Stimulated activated CD4-positive, alpha-beta T cell treated with anti-CD3 and anti-CD28 coated beads, Interleukin-1b, Interleukin-23, amount 100 ng/mL, for 24 hours (primary cell): ENCODE measurements at regions not wholly inside any gene's neighbourhood (a gene's known extent, or its start where the extent isn't known, plus 50 kb on each side); places are given as distances from the start of the nearest gene placed in this dataset.
"Not testable (repeated sequence)": the region's sequence is repeated elsewhere in the genome, so short reads cannot be mapped to it uniquely, and the experiment has no call there.

Experiments used
- DNase-seq, 4 experiments: peaks; one replicate each; pipeline ENCODE4 v3.0.0-alpha.2; 2020; ENCODE audit warnings: low read depth in 4 of 4, low spot score in 1 of 4

DNA sequence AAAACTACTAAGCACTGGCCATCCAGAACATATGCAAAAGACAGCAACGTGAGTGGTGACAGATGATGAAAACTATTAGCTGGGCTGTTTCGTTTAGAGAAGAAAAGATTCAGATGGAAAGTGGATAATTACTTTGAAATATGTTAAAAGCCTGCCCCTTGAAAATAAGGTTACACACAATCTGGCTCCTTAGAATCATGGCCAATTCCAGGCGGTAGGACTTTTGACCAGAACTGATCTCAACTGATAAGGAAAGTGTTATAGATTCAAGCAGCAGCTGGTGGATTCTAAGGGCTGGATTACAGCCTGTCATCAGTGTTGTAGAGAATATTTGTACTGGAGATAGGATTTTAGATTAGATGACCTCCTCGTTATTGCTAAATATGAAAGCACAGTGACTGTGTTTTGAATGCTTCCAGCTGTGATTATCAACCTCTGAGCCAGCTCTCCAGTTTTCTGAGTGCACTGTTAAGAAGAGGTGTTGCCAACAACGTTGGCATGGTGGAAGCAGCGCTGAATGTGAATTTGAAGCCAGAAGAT is 75.1 kb downstream of the KBTBD2 start:
- DNase-seq: not testable (repeated sequence)

- not testable (repeated sequence) for DNase-seq
Observed at GRCh38 chr7:32814779-32815178, 76.8 kb downstream of the KBTBD2 start.

GRCh38 chr7:32809871-32810270 is 81.7 kb downstream of the KBTBD2 start:
- DNase-seq: no peak

- no peak for DNase-seq
Observed at GRCh38 chr7:32809347-32809746, 82.2 kb downstream of the KBTBD2 start.

GRCh38 chr7:32803406-32804141 is 88.0 kb downstream of the KBTBD2 start:
- DNase-seq: no peak

DNA sequence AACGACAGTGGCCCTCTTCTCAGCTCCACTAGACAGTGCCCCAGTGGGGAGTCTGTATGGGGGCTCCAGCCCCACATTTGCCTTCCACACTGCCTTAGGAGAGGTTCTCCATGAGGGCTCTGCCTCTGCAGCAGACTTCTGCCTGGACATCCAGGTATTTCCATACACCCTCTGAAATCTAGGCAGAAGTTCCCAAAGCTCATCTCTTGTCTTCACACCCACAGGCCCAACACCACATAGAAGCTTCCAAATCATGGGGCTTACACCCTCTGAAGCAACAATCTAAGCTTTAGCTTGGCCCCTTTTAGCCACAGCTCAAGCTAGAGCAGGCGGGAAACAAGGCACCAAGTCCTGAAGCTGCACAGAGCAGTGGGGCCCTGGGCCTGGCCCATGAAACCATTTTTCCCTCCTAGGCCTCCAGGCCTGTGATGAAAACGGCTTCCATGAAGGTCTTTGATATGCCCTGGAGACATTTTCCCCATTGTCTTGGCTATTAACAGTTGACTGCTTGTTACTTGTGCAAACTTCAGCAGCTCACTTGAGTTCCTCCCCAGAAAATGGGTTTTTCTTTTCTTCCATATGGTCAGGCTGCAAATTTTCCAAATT is 89.2 kb downstream of the KBTBD2 start:
- no peak for DNase-seq

- not testable (repeated sequence) for DNase-seq
Observed at GRCh38 chr7:32793053-32793452, 98.5 kb downstream of the KBTBD2 start.

GRCh38 chr7:32790766-32791430 is 100.7 kb downstream of the KBTBD2 start:
- DNase-seq: not testable (repeated sequence)

GRCh38 chr7:32789266-32789665 is 102.3 kb downstream of the KBTBD2 start:
- DNase-seq: not testable (repeated sequence)

GRCh38 chr7:32788174-32788573 is 103.4 kb downstream of the KBTBD2 start:
- not testable (repeated sequence) for DNase-seq

DNA sequence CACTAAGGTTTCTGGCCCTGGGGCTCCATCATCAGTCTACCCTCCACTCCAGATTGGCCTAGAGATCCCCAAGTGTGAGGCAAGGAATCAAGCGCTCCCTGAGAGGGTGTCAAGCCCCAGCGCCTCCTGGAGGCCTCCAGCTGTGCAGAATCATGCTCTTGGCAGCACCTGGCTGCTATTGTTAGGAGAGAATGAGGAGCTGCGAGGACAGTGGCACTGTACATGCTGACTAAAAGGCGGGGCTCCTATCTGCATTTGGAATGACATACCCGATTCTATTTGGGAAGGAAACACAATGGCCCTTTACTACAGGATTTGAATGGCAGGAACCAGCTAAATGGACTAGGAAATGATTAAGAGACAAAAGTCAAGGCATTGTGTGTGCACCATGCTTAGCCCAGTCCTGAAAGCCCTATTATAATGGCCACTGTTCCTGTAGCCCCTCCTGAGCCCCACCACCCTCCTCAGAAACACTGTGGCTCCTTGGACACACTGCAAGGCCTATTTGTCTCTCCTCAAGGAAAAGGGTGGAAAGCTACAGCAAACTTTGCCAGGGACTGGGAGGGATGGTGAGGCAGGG is 106.1 kb downstream of the KBTBD2 start:
- not testable (repeated sequence) for DNase-seq

DNA sequence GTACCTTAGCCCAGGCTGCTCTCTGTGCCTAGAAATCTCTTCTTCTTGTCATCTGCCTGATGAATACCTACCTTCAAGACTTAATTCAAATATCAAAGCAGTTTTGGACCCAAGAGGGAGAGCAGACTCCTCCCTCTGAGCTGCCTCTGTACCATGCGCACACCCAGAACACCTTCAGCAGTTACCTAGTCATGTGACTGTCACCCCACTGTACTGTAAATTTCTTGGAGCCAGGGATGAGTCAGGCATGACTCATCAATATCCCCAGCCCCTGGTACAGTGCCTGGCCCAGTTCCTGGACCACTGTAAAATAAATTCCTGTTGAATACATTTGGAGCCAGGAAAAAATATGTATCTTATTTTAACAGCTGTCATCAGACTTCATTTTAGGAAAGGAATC is 111.7 kb downstream of the KBTBD2 start:
- DNase-seq: not testable (repeated sequence)

GRCh38 chr7:32779167-32779566 is 112.4 kb downstream of the KBTBD2 start:
- no peak for DNase-seq

GRCh38 chr7:32777041-32777666 is 114.4 kb downstream of the KBTBD2 start:
- not testable (repeated sequence) for DNase-seq

DNA sequence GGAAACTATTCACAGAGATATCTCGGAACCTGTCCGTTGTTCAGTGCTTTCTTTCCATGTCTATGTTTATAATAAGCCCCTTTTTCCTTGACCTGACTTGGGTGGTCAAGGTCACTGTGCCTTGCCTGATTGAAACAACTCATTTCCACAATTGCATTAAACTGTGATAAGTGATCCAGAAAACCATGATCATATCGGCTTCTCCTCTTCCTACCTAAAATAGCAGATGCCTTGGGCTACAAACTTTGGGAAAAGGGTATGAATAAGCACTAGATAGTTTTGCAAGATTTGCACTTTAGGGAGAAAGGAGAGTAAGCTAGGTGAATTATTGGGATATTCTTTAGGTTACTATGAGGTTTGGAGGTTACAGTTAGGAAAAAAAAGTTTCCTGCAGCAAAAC is 115.2 kb downstream of the KBTBD2 start:
- not testable (repeated sequence) for DNase-seq

- DNase-seq: not testable (repeated sequence)
Observed at GRCh38 chr7:32775809-32776208, 115.8 kb downstream of the KBTBD2 start.

DNA sequence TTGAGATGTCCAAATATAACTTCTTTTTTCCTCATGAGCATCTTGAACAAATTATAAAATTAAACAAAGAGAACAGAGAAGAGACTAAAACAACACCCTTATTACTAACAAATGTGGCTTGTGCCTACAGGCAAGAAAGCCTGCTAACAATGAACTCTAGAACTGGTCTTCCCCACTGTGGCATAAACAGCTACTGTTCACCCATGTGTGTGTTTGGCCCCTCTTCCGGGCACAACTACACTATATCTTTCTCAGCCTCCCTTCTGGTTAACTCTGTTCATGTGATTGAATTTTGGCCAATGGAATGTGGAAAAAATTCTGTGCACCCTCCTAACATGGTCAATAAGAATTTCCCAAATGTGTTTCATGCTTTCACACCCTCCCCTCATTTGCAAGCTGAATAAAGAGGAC is 117.0 kb downstream of the KBTBD2 start:
- no peak for DNase-seq

DNA sequence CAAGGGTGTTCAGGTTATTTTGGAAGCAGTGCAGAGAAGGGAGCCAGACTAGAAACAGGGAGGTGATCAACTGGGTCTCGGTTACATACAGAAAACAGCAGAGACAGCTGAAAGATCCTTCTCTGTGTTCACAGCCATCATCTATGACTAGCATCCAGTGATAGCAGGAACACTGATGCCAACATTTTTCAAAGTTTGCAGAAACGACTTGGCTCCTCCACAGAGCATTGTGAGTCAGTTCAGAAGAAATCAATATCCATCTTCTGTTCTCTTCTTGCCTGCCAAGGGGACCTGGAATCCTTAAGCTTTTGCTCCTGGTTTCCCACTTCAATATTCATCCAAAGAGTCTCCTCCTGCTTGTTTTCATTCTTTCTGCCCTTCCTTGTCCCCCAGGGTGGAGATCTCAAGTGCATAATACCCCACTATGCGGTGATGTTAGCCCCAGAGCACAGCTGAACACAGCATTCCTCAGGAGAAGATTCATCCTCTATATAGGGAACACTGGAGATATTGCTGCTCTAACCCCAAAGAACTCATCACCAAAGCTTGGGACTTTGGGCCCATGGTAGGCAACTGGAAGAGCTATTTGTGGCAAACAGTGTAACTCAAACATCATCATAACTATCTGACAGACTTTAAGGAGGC is 122.6 kb downstream of the KBTBD2 start:
- DNase-seq: not testable (repeated sequence)

- DNase-seq: not testable (repeated sequence)
Observed at GRCh38 chr7:32768338-32768737, 123.2 kb downstream of the KBTBD2 start.

GRCh38 chr7:32765649-32766251 is 125.8 kb downstream of the KBTBD2 start:
- not testable (repeated sequence) for DNase-seq
